Skeletal muscle cell (primary cell): ENCODE measurements at regions not wholly inside any gene's neighbourhood (a gene's known extent, or its start where the extent isn't known, plus 50 kb on each side); places are given as distances from the start of the nearest gene placed in this dataset.

Experiments used
- DNase-seq: peaks from one replicate; pipeline ENCODE4 v3.0.0-alpha.2; 2010; ENCODE audit warnings: low read depth
- H3K4me3 ChIP-seq: 2 replicates; pipeline ENCODE4 v1.5.1; 2011; ENCODE audit warnings: low read depth, mild to moderate bottlenecking, control low read depth, low read length, moderate library complexity

DNA sequence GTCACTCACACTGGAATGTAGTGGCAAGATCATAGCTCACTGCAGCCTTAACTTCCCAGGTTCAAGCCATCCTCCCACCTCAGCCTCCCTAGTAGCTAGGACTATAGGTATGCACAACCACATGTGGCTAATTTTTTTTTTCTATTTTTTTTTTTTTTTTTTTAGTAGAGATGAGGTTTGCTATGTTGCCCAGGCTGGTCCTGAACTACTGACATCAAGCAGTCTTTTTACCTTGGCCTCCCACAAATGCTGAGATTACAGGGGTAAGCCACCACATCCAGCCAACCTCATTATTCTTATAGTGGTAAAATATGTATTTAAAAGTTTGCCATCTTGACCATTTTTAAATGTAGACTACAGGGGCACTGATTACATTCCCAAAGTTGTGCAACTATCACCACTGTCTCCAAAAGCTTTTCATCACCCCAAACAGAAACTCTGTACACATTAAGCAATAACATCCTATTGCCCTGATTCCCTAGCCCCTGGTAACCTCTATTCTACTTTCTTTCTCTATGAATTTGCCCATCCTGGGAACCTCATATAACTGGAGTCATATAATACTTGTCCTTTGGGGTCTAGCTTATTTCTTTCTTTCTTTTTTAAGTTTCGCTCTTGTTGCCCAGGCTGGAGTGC is 268.0 kb upstream of the JARID2 start:
- no peak for DNase-seq
- H3K4me3 ChIP-seq = no peak overlapping the region

- no peak overlapping the region for H3K4me3 ChIP-seq
- no peak for DNase-seq
These were observed 263.9 kb upstream of the JARID2 start for GRCh38 chr6:14981960-14982359.

DNA sequence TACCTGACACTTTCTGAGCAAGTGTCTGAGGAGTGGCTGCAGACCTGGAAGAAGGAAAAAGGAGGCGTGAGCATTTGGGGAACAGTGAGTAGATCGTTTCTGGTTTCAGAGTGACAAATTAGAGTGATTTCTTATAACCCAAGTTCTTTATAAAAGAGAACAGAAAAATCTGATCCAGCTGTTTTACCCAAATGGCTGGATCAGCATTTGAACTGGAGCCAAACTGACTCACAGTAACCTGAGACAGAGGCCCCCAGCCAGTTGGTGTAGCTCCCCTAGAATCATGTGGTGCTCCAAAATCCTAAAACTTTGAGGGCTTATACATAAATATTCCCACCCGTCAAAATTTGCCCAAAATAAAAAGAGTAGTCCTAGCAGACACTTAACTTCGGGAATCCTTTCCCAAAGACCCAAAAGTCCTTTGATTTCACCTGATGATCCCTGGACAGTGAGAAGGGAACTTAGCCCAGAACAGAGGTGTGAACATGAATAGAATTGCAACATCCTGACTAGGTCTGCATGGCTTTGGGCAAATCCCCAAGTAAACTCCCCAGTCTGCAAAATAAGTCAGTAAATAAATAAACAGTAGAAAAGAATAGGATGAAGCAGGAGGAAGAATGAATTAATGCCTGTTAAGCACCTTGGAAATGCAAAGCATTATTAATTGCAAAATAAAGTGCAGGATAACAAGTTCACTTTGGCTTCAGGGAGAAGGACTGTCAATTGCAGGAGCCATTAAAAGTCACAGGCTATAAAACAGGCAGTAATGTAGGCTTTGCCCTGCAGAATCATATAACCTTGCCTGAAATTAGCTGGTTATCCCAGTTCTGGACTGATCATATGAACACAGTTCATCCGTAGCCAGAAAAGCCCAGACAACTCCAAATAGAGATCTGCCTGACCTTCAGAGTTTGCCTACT is 262.0 kb upstream of the JARID2 start:
- no peak for DNase-seq
- H3K4me3 ChIP-seq = no peak overlapping the region

- DNase-seq = peak; percentile 64
- H3K4me3 ChIP-seq = peak overlapping the region; percentile 17
These were observed 261.4 kb upstream of the JARID2 start for GRCh38 chr6:14984519-14984853.

DNA sequence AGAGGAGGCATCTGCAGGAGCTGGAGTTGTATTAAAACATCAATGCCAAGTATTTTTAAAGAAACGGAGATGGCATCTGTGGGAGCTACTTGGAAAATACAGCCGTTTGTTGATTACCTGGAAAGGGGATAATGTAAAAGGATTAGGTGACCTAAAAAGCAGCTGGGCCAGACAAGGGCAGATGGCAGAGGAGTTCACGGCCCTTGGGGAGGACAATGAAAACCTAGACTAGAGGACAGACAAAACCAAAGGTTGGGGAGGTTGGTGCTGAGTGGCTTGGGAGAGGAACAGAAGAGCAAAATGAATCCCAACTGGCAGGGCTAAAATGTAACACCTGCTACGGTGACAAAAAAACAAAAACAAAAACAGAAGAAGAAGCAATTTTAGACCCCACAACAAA is 260.5 kb upstream of the JARID2 start:
- no peak for DNase-seq
- H3K4me3 ChIP-seq = no peak overlapping the region

DNA sequence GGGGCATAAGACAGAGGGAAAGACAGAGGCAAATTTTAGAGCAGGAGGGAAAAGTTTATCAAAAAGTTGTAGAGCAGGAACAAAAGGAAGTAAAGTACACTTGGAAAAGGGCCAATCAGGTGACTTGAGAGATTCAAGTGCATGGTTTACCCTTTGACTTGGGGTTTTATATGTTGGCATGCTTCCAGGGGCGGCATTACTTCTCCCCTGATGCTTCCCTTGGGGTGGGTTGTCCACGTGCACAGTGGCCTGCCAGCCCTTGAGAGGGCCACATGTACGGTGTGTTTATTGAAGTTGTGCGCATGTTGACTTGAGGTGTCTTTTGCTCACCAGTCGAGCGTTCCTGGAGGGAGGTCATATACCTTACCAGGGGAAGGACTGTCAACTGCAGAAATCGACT is 259.5 kb upstream of the JARID2 start:
- no peak overlapping the region for H3K4me3 ChIP-seq
- no peak for DNase-seq

DNA sequence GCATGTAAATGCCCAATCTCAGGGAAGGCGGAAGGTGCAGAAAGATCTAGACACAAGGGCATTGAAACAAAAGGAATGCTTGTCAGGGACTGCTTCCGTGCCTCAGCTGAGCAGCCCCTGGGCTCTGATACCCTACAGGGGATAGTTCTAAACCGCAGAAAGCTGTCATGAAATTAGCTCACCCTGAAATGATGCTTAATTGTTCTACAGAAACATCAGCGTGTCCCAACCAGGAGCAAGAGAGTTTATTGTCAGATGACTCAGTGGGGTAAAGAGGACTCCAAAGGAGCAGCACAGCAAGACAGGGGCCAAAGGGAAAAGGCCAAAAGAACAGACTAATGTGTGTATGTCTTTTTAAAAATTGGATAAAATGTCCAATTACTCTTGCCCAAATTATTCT is 258.4 kb upstream of the JARID2 start:
- no peak for DNase-seq
- H3K4me3 ChIP-seq = no peak overlapping the region

- no peak for DNase-seq
- H3K4me3 ChIP-seq = no peak overlapping the region
These were observed 253.5 kb upstream of the JARID2 start for GRCh38 chr6:14992382-14992781.

- H3K4me3 ChIP-seq = no peak overlapping the region
- no peak for DNase-seq
These were observed 250.7 kb upstream of the JARID2 start for GRCh38 chr6:14995208-14995607.

DNA sequence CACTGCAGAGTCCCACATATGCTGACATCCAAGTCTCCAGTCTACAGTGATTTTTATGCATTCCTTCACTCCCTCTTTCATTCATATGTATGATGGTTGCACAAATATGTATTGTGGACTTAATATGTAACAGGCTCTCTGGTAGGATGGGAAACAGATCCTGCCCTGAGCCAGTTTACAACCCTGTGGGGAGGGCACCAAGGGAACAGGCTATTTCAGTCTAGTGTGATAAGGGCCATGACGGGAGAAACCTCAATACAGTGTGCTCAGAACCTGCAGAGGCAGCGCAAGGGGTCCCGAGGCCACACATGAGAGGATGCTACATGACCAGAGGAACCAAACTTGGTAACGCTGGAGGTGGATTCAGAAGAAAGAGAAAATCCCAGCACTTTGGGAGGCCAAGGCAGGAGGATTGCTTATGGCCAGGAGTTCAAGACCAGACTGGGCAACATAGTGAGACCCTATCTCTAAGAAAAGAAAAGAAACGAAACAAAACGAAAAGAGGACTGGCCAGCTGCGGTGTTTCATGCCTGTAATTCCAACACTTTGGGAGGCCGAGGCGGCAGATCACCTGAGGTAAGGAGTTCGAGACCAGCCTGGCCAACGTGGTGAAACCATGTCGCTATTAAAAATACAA is 249.8 kb upstream of the JARID2 start:
- DNase-seq = no peak
- no peak overlapping the region for H3K4me3 ChIP-seq

DNA sequence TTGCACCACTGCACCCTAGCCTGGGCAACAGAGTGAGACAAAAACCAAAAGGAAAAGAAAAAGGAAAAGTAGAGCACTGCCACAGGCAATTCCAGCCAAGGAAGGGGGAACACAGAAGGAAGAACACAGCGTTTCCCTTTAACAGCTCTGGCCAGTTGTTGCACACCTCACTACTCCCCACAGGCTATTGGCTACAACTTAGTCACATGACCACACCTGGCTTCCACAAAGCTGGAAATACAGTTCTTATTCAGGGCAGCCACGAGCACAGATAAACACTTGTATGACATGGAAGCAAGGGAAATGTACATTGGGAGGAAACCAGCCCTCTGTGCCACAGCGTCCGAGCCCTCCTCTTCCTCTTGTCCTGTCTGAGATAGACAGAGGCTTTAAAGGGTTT is 249.0 kb upstream of the JARID2 start:
- DNase-seq = no peak
- H3K4me3 ChIP-seq = no peak overlapping the region

- DNase-seq = no peak
- H3K4me3 ChIP-seq = no peak overlapping the region
These were observed 248.4 kb upstream of the JARID2 start for GRCh38 chr6:14997507-14997906.

DNA sequence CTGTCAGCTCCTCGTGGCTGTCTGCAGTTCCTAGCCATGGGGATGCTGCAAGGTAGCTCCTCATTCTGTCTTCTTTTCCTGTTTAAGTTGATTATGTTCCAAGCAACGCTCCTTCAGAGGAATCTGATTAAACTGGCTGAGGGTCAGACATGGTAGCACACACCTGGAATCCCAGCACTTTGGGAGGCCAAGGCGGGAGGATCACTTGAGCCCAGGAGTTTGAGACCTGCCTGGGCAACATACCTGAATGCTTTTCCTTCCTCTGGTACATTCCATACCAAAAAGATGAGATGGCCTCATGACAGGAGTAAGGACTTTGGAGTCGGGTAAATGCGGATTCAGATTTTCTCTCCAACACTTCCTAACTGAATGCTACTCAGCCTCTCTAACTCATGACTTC is 246.8 kb upstream of the JARID2 start:
- no peak for DNase-seq
- H3K4me3 ChIP-seq = no peak overlapping the region

- H3K4me3 ChIP-seq = no peak overlapping the region
- no peak for DNase-seq
These were observed 244.5 kb upstream of the JARID2 start for GRCh38 chr6:15001326-15001910.

DNA sequence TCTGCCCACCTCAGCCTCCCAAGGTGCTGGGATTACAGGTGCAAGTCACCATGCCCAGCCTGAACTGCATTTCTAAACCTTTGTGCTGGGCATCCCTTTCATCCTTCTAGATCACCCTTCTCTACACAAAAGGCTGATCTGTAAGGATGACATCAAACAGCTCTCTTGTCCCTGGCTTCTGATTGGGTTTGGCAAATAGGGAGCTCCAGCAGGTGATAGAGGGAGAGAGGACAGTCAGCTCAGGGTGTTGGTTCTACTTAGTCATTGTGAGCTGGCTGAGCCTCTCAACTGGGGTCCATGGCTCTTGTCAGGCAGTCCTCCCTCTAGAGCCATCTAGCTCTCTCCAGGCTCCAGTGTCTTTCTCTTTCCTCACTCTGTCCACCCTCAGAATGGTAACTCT is 237.6 kb upstream of the JARID2 start:
- no peak for DNase-seq
- H3K4me3 ChIP-seq = no peak overlapping the region

DNA sequence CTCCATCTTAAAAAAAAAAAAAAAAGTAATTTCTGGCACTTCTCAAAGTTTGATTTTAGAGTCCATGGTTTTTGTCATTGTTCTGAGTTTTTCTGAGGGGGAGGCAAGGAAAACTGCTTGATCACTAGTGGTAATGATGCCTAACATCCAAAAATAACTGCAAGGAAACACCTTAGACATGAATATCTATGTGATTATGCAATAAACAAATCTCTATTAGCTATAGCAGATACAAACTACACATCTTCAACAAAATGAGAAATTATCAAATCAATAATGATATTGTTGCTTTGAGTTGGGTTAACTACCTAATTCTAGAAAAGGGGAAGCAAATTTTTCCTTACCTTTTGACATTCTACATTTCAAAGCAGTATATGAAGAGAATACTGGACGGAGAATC is 230.9 kb upstream of the JARID2 start:
- DNase-seq = no peak
- H3K4me3 ChIP-seq = no peak overlapping the region

DNA sequence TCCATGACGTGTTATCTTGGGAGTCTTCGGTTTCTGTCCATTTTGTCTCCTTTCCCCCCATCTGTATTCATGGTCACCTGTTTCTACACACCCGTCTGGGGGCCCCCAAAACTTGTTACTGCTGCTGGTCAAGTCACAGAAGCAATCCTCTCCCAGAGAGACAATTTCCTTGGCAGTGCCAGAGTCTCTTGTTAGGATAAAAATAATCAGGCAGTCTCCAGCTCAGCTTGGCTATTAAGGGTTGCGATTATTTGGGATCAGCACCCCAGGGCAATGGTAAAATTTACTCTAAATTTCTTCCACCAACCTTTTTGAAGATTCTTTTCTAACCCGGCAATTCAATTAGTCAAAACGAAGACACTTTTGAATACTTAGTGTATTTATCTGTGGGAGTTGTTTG is 229.1 kb upstream of the JARID2 start:
- DNase-seq = no peak
- H3K4me3 ChIP-seq = no peak overlapping the region

DNA sequence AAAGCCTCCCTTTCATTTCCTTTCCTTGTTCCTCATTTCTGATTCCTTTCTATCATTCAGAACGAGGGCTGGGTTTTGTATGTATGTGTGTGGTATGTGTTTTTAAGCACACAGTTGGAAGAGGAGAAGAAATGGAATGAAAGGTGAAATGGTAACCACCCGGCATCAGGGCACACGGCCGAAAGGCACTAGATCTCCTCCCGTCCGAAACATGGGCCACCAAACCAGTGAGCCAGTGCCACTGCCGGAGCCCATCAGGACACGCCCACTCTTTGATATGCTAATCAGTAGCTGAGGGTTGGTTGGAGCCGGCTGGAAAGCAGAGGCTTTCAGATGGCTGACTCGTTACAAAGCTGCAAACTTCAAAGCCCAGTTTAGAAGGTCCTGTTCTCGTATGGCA is 228.6 kb upstream of the JARID2 start:
- no peak for DNase-seq
- no peak overlapping the region for H3K4me3 ChIP-seq

- no peak overlapping the region for H3K4me3 ChIP-seq
- no peak for DNase-seq
These were observed 228.1 kb upstream of the JARID2 start for GRCh38 chr6:15017803-15018202.

- no peak for DNase-seq
- no peak overlapping the region for H3K4me3 ChIP-seq
These were observed 225.6 kb upstream of the JARID2 start for GRCh38 chr6:15020119-15020770.
